GM18508 (cell line): ENCODE measurements at regions not wholly inside any gene's neighbourhood (a gene's known extent, or its start where the extent isn't known, plus 50 kb on each side); places are given as distances from the start of the nearest gene placed in this dataset.

Source experiments
- ATAC-seq: cut with Tn5 transposase; IDR thresholded peaks from one replicate; pipeline ENCODE4 v1.9.1; 2021; ENCODE audit warnings: moderate number of reproducible peaks; ENCODE audit not compliant: insufficient read depth, unreplicated experiment

DNA sequence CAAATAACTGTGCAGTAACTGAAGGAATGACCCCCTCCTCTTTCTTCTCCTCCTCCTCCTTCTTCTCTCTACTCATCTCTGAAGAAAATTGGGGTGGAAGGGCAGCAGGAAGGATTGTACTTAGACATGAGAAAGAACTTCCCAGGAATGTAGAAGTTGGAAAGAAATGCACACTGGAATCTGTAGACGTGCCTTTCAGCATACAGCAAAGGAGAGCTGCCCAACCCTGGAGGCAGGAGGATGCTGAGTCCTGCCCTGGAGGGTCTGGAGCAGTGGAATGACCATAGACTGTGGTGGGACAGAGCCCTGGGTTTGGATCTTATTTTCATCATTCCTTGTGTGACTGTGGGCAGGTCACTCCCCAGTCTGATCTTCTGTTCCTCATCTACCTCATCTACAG is 80.1 kb downstream of the PJA1 start:
- ATAC-seq: no peak

DNA sequence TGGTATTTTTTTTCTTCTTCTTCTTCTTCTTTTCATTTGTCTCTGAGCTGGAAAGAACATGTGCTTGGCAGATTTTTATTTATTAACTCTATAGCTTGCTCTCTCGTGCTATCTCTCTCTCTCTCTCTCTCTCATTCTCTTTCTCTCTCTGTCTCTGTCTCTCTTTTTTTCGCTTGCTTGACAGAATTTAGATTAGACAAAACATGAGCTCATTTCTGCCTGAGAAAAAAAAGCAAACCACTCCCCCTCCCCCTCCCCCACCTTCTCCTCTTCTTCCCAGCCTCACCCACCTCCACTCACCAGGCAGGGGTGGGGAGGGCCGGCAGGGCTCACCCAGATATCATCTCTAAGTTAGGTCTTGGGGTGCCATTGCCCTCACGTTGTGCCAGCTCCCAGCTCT is 81.5 kb downstream of the PJA1 start:
- no peak for ATAC-seq

DNA sequence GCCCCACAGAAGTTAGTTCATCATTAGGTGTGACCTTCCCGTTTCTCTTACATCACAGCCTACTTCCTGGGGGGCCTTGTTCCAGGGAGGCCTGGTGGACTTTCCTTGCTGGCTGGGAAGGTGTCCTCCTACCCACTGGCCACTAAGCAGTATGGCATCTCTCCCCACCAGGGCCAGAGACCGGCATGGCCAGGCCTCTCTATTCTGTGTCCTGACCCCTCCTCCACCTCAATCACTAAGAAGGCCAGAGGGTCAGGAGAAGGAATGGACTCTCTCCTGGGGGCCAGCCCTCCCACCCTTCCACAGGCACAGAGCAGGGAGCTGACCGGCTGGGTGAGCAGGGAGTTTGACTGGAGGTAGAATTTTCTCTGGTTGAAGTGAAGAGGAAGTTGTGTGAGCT is 81.9 kb downstream of the PJA1 start:
- ATAC-seq: no peak

DNA sequence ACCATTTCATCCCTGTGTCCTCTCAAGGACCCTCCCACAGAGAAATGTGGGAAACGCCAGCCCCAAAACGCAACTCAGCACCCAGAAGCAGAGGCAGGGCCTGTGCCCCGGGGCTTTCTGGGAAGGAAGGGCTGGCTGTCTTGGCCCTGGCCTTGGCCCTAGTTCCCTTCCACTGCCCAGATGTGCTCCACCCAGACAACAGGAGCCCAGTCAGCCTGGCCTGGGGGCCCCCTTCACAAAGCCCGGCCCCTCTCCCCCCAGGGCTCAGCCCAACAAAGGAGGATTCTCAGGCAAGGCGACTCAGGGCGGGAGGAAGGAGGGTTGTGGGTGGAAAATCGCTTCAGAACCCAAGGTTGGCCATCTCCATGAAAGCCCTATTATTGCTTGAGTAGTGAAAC is 82.5 kb downstream of the PJA1 start:
- ATAC-seq: no peak

DNA sequence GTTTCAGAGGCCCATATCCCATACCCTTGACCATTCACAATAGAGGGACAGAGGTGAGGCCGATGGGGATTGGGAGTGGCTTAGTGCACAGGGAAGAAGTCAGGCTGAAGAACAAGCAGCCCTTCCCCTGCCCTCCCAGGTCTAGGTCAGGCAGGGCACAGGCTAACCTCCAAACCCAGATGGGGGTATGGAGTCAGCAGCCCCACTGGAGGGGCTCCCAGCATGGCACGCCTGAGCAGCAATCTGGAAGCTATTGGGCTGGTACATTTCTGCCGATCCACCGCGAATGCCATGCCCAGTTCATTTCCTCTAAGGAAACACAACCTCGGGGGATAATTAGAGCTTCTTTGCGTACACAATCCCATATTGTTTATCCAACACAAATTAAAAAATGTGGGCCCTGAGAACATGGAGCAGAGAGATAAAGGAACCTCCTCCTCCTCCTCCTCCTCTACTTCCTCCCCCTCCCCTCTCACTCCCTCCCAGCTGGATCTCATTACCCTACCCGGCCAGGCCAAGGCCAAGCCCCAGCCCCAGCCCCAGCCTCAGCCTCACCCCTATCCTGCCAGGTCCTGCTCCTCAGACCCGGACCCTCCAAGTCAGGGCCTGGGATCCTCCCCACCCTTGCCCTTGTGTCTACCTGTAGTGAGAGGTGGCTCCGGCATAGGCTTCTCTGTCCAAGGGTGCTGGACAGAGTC is 83.0 kb downstream of the PJA1 start:
- ATAC-seq: no peak

DNA sequence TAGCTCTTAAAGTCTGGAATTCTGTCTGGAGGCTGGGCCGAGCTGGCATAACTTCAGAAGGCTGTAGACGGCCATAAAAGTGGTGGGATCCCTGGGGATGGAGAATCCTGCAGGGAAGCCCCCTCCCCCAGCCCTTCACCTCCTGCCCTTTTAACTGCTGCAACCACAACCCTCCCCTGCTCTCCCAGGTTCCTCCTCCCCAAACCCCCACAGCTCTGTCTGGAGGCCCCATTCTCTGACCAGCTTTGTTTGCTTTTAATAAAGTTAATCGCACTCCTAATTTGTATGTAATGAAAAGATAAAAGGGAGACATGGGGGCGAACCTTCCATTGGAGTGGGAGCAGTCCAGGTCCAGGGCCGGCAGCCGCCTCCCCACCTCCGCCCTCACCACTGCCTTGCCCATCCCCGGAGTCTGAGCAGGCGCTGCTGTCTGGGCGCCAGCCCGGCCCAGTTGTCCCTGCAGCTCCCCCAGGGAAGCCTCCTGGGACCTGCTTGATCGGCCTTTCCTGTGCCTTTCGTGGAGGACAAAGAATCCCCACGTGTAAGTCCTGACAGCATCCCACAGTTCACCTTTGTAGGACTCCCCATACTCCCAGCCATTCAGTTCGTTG is 84.3 kb downstream of the PJA1 start:
- no peak for ATAC-seq

DNA sequence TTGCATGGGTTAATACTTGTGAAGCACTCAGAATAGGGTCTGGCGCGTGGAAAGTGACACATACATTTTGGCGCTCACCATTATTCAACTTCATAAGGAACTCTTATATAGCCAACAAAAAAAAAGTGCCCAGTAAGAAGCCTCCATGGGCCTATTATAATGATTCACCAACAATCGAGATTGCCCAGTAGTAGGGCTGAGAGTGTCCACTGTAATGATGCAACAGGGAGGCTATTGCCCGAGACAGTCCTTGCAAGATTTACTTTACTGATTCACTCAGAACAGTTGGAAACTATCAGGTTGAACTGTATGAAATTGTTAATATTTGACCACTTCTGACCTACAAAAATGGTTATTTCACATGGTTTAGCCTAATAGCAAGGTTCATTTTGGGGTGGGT is 86.0 kb downstream of the PJA1 start:
- ATAC-seq: no peak

DNA sequence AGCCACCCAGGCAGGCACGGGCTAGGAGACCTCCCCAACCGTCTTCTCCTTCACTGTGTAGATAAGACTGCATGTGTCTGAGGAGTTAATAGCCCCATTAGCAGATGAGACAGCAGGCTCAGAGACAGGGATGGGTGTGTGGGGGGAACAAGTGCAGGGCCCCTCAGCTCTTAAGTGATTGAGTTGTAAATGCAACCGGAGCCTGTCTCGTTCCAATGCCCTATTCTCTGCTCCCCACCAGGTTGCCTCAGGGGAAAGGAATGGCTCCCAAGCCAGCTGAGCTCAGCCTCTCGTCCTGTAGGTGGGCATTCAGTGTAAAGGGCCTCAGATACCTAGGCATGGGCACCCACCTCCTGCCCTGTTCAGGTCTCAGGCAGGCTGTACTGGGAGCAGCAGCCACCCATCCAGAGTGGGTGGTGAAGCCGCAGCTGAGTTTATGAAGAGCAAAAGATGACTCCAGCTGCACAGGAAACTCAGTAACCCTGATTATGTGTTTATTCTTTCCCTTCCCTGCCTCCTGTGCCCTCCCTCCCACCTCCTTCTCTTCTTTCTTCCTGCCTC is 87.3 kb downstream of the PJA1 start:
- ATAC-seq: no peak

DNA sequence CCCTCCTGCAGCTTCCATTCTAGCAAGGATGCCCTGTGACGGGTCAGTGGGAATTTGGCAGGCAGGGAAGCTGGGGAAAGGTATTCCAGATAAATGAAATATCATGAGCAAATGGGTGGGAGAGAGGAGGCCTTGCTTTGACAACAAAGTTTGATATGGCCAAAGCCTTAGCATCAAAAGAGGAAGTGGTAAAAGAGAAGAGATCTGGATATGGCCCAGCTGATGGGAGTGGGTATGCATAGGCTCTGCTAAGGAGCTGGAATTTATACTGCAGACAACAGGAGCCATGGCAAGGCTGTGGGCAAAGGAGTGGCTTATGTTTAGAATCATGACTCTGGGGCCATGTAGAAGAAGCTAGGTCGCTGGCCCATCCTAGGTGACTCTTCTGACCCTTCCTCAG is 89.2 kb downstream of the PJA1 start:
- no peak for ATAC-seq

DNA sequence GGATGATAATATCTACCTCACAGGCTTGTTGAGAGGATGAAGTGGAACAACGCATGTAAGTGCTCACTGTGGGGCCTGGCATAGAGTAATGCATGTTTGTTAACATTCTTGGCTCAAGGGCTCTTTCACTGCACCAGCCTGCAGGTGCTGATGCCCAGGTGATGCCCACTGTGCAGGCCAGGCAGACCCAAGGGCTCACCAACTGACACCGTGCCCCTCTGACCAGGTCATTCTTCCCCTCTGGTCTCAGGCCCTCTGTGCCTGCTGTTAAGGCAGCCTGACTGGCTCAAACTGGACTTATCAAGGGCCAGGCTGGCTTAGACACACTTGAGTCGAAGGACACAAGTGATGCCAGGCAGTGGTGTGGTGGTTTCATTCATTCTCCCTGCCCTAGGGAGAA is 90.5 kb downstream of the PJA1 start:
- no peak for ATAC-seq

DNA sequence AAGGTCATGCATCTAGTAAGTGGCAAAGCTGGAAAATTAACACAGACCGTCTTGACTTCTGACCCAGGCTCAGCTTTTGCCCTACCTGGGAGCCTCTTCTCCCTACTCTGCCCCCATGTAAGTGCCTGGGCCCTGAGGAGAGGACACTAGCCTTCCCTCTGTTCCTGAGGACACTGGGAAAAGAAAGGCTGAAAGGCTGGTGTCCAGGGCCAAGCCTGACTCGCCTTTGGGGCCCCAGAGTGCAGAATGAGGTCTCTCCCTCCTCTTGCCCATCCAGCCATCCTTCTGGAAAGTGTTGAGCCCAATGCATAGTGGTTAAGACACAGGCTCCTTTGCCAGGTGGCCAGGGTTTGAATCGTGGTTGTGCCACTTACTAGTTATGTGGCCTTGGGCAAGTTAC is 91.5 kb downstream of the PJA1 start:
- no peak for ATAC-seq

DNA sequence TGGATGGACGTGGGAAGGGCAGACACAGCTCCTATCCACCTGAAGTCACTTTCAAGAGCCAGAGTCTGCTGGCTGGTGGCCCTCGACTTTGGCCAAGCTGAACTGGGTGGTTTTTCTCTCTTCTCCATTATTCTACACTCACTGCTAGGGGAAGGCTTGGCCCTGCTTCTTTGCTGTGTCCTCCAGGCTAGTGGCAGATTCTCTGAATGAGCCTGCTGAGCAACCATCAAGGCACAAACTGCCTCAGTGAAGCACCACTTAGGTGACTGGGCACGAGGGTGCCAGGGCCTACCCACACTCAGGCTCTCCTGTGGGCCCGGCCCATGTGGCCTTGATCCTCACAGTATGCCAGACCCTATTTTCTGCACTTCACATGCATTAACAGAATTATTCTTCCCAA is 92.0 kb downstream of the PJA1 start:
- no peak for ATAC-seq

DNA sequence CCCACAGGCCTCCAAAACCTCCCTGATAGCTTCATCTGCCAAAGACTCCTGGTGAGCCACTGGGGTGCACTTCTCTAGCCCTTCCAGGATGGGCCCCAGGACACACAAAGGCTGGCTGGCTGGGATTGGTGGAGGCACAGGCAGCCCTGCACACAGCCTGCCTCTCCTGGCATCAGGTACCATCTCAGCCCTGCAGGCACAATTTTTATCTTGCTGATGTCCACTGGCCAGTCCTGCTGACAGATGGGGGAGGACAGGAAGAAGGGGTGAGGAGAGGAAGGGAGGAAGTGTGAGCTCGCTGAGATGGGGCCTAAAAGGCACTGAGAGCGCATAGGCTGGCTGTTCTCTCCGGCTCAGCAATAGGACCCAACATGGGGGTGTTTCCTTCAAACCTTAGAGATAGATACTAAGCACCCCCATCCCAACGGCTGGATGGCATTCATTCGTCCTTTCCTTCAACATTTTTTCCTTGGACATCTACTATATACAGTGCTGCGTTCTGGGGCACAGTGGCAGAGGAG is 92.7 kb downstream of the PJA1 start:
- ATAC-seq: no peak

DNA sequence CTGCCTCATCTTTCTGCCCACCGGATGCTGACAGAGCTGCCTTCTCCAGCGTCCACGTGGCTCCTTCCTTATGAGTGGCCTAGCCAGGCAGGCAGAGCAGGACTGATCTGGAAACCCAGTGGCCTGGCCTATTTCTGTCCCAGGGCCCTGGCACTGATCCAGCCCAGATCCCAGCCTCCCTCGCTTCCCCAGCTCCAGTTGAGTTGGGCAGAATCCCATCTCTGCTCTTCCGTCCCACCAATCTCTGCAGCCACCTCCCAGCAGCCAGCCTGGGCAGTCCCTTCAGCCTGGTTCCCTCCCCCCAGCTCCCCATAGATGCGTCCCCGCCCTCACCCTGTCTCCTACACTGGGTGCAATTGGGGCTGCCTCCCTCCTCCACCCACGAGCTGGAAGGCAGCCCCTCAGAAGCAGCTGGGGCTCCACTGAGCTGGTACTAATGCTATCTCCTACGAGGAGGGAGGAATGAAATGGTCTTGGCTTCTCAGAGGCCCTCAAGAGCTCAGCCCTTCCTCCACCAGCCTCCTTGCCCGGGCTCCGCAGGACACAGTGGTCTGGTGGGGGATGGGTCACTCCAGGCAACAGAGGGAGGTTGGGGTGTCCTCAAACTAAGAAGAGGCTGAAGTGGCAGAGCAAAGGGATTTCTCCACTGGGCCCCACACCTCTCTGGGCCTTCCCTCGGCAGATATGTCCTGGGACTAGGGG is 94.2 kb downstream of the PJA1 start:
- ATAC-seq: no peak

DNA sequence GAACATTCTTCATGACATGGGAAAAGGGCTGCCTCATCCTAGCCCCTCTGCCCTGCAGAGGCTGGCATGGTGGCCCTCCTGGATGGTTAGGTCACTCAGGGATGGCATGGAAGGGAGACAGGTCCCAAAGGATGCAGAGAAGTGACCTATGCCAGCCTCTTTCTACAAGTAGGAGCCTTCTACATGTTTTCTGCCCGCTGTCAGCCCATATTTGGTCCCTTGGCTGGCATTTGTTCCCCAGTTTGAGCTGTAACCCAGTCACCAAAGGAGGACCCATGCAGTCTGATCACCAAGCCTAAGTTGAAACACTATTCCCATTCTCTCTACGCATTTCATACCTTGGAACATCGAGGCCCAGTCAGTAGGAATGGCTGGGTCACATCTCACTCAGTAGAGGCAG is 95.4 kb downstream of the PJA1 start:
- ATAC-seq: no peak

DNA sequence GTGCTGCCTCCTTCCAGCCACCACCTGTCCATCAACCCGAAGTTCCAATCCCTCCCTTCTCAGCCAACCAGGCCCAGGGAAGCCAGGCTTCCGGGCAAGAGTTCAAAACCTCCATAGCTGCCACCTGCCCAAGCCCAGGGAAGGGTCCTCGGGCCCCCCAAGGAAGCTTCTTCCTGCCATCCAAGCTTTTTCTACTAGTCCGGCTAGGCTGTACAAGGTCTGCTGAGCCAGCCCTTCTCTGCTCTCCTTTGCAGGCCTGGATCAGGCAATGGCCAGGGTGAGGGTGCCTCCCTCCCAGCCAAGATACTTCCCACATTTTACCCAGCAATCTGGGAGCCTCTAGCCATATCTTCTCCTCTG is 96.2 kb downstream of the PJA1 start:
- no peak for ATAC-seq

DNA sequence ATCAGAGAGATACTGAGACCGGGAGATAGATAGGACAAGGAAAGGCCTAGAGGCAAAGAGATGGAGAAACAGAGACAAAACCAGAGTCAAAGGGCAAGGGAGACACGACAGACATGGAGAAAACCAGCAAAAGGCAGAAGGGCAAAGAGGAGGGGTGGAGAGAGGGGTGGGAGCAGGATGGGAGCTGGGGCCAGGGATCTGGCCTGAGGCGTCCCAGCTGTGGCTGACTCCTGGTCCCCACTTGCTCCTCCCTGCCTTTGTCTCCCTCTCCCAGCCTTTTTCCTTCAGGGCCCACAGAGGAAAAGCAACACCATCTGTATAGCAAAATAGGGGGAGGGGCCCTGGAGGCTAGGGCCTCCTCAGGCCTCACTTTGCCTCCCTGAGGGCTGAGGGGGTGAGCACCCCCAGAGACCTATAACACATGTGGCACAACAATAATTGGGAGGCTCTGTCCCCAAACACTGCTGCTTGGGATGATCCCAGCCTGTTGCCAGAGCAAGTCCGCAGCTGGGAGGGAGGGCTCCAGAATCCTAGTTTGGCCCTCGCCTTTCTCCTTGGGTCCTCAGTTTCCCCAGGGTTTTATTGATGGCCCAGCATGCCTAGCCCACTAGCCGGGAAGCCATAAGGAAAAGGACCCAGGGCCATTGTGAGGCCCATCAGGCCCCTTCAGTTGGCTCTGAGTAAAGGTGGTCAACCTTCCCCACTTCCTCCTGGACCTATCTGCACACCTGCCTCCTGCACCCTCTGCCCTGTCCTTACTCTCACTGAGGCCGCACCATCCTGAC is 96.8 kb downstream of the PJA1 start:
- no peak for ATAC-seq

DNA sequence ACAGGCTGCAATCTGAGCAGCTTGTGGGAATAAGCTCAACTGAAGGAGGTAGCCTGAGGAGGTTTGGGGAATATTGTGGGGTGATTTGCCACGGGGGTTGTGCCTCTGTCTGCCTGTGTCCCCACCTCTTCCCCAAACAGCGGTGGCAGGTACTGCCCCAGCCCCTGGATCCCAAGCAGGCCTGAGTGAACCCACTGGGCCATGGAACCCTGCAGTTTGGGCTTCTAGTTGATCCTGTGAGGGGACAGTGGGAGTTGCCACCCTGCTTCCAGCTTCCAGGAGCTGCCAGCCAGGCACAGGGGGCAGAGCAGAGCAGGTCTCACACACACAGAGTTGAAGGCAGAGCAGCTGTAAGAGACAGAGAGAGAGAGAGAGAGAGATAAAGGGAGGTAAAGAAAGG is 97.4 kb downstream of the PJA1 start:
- ATAC-seq: no peak

DNA sequence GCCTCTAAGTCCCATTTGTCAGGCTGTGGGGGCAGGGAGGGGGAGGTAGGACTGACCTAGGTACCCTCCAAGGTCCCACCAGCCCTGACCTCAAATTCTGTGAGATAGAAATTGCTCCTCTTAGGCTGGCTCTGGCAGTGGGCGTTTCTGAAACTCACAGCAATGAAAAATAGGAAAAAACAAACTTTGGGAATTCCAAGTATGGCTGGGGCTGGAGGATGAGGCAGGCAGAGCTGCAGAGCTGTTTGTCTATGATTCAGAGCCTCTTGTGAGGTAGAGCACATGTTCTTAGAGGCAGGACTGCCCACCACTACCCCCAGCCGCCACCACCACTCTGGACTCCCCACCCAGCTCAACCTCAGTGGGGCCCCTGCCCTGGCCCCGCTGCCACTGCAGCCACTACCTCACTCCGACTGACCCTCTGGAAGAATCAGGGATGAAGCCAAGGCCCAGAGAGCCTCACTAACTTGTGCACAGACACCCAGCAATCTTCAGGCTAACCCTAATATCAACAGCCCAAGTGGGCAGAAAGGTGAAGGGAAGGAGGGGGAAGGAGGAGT is 98.2 kb downstream of the PJA1 start:
- no peak for ATAC-seq

DNA sequence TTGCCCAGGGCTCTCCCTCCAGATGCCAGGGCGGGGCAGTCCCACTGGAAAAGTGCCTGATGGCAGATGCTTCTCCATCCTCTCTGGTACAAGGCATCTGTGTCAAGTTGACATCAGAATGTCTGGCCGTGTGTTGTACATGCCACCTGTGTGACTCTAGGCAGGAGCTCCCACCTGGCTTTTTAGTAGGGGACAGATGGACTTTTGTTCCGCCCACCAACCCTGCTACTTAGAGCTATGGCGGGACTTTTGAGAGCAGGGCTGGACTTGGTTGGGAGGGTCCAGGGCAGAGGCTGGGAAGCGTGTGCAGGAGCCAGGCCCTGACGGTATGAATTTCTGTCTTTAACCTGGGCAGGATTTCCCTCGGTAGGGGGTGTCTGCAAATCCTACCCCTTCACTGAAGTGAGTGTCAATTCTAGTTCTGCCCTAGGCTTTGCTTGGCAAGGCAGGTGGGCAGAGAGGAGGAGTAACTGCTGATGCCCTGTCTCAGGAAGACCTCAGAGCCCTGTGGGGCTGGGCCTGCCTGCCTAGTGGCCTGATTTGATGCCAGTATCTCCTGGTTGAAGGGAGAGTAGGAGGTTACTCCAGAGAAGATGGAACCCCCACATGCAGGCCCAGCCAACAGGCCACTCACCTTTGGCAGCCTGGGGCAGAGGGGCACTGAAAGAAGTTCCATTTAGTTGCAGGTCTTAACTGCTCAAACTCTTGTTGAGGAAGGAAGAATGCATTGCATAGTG is 99.1 kb downstream of the PJA1 start:
- ATAC-seq: no peak
